SK-N-SH (cell line): ENCODE measurements at regions not wholly inside any gene's neighbourhood (a gene's known extent, or its start where the extent isn't known, plus 50 kb on each side); places are given as distances from the start of the nearest gene placed in this dataset.

Source experiments
- ELF1 ChIP-seq: IDR thresholded peaks from 2 replicates; pipeline ENCODE4 v1.4.0; 2012
- MXI1 ChIP-seq: IDR thresholded peaks from 2 replicates; pipeline ENCODE4 v1.6.1; 2012; ENCODE audit warnings: mild to moderate bottlenecking, low read depth, low read length, improper control_type of control experiment
- NRF1 ChIP-seq: IDR thresholded peaks from 2 replicates; pipeline ENCODE4 v1.6.1; 2012; ENCODE audit warnings: low read depth, mild to moderate bottlenecking, low read length
- POLR2AphosphoS5 ChIP-seq: IDR thresholded peaks from 2 replicates; pipeline ENCODE4 v1.6.1; 2012; ENCODE audit warnings: low read depth, low read length
- RAD21 ChIP-seq: IDR thresholded peaks from 2 replicates; pipeline ENCODE4 v1.6.1; 2012; ENCODE audit warnings: mild to moderate bottlenecking, low read length
- RCOR1 ChIP-seq: fragments of 150-350 bp; IDR thresholded peaks from 2 replicates; pipeline ENCODE4 v1.6.1; 2017; ENCODE audit warnings: antibody characterized with exemption, low read length
- SMC3 ChIP-seq: IDR thresholded peaks from 2 replicates; pipeline ENCODE4 v1.6.1; 2012; ENCODE audit warnings: low read depth, low read length, improper control_type of control experiment
- TAF1 ChIP-seq: IDR thresholded peaks from 2 replicates; pipeline ENCODE4 v1.6.1; 2012; ENCODE audit warnings: low read depth, mild to moderate bottlenecking, low read length, moderate library complexity, borderline replicate concordance
- TF ChIP-seq, protein P1 (sequence below): fragments of 200-600 bp; sonication (generic); IDR thresholded peaks from 2 replicates; pipeline ENCODE4 v1.6.1; 2017; ENCODE audit warnings: antibody characterized with exemption, mild to moderate bottlenecking, moderate library complexity
- TF ChIP-seq, protein P2 (sequence below): IDR thresholded peaks from 2 replicates; pipeline ENCODE4 v1.4.0; 2012; ENCODE audit warnings: low read depth
- TF ChIP-seq, protein P3 (sequence below): IDR thresholded peaks from 2 replicates; pipeline ENCODE4 v1.6.1; 2012; ENCODE audit warnings: mild to moderate bottlenecking, low read depth, low read length, moderate library complexity
- TF ChIP-seq, protein P4 (sequence below): fragments of 150-350 bp; IDR thresholded peaks from 2 replicates; pipeline ENCODE4 v1.6.1; 2017; ENCODE audit warnings: antibody characterized with exemption, low read length, low read depth, borderline replicate concordance

DNA sequence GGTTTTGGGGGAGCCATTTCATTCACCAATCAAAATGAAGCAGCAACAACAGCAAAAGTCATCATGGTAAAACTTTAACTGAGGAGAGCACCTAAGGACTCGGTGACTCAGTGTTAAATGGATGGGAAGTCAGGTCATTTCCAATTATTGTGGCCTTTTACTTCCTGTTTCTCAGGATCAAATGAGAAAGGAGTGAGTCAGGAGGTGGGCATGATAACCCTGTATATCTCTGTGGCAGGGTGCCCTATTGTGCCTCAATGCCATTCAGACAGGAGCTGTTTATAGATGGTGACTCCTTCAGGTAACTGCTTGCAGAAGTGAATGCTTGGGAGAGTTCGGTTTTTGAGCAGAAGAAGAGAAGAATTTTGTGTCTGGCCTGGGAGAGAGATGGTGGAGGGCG lies 135.5 kb upstream of the CPM start:
- TF ChIP-seq, protein P1, sequence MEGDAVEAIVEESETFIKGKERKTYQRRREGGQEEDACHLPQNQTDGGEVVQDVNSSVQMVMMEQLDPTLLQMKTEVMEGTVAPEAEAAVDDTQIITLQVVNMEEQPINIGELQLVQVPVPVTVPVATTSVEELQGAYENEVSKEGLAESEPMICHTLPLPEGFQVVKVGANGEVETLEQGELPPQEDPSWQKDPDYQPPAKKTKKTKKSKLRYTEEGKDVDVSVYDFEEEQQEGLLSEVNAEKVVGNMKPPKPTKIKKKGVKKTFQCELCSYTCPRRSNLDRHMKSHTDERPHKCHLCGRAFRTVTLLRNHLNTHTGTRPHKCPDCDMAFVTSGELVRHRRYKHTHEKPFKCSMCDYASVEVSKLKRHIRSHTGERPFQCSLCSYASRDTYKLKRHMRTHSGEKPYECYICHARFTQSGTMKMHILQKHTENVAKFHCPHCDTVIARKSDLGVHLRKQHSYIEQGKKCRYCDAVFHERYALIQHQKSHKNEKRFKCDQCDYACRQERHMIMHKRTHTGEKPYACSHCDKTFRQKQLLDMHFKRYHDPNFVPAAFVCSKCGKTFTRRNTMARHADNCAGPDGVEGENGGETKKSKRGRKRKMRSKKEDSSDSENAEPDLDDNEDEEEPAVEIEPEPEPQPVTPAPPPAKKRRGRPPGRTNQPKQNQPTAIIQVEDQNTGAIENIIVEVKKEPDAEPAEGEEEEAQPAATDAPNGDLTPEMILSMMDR: no peak
- TF ChIP-seq, protein P2, sequence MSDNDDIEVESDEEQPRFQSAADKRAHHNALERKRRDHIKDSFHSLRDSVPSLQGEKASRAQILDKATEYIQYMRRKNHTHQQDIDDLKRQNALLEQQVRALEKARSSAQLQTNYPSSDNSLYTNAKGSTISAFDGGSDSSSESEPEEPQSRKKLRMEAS: no peak; the same call in 1 of the 2 replicates
- no peak for TF ChIP-seq SMC3
- no peak for TF ChIP-seq MXI1
- no peak for TF ChIP-seq POLR2AphosphoS5
- TF ChIP-seq RCOR1: no peak
- no peak for TF ChIP-seq NRF1
- no peak for TF ChIP-seq TAF1
- TF ChIP-seq, protein P3, sequence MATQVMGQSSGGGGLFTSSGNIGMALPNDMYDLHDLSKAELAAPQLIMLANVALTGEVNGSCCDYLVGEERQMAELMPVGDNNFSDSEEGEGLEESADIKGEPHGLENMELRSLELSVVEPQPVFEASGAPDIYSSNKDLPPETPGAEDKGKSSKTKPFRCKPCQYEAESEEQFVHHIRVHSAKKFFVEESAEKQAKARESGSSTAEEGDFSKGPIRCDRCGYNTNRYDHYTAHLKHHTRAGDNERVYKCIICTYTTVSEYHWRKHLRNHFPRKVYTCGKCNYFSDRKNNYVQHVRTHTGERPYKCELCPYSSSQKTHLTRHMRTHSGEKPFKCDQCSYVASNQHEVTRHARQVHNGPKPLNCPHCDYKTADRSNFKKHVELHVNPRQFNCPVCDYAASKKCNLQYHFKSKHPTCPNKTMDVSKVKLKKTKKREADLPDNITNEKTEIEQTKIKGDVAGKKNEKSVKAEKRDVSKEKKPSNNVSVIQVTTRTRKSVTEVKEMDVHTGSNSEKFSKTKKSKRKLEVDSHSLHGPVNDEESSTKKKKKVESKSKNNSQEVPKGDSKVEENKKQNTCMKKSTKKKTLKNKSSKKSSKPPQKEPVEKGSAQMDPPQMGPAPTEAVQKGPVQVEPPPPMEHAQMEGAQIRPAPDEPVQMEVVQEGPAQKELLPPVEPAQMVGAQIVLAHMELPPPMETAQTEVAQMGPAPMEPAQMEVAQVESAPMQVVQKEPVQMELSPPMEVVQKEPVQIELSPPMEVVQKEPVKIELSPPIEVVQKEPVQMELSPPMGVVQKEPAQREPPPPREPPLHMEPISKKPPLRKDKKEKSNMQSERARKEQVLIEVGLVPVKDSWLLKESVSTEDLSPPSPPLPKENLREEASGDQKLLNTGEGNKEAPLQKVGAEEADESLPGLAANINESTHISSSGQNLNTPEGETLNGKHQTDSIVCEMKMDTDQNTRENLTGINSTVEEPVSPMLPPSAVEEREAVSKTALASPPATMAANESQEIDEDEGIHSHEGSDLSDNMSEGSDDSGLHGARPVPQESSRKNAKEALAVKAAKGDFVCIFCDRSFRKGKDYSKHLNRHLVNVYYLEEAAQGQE: no peak
- no peak for TF ChIP-seq RAD21
- TF ChIP-seq, protein P4, sequence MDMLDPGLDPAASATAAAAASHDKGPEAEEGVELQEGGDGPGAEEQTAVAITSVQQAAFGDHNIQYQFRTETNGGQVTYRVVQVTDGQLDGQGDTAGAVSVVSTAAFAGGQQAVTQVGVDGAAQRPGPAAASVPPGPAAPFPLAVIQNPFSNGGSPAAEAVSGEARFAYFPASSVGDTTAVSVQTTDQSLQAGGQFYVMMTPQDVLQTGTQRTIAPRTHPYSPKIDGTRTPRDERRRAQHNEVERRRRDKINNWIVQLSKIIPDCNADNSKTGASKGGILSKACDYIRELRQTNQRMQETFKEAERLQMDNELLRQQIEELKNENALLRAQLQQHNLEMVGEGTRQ: no peak
- peak; percentile 58; the same call in 1 of the 2 replicates for TF ChIP-seq ELF1
